ENCODE measurements at regions not wholly inside any gene's neighbourhood (a gene's known extent, or its start where the extent isn't known, plus 50 kb on each side); places are given as distances from the start of the nearest gene placed in this dataset.
"Not testable (repeated sequence)": the region's sequence is repeated elsewhere in the genome, so short reads cannot be mapped to it uniquely, and the experiment has no call there.

- DNase-seq (ENCODE audit: low spot score): no peak
Measured at GRCh38 chr13:59415498-59415897, 748.2 kb downstream of the DIAPH3 start.

DNA sequence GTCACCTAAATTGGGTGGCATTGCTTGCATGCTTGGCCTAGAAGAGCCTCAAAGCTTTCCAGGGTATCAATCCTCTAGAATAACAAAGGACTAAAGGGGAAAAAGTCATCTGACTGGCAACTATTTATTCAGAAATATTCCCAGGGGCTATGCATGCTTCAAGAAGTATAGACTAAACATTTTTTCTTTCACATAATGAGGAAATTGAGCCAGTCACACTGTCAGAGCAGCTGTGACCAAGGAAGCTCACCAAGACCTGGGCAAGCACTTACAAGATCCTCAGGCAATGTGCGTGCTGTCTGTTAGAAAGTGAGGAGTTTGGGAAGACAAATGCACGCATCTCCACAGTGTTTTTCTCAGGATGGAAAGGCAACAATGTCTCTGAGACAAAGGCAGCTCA, 747.2 kb downstream of the DIAPH3 start:
- no peak for DNase-seq (ENCODE audit: low spot score)

DNA sequence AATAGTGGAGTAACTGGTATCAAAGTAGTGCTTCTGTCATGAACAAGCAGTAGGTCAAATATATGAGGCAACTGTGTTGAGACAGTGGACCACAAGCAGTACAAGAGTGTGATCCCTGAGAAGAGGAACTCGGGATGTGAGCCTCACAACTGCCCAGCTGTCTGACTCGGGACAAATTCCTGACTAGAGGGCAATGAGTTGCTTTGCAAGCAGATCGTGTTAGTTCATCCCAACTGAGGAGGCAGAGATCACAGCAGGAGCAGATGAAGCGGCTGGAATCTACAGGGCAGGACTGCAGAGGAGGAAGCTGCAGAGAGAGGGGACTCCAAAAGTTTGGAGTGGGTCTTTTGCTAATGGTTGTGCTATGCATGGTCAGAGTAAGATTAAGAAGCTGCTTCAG, 741.1 kb downstream of the DIAPH3 start:
- no peak for DNase-seq (ENCODE audit: low spot score)

- DNase-seq (ENCODE audit: low spot score): no peak
Measured at GRCh38 chr13:59423708-59424340, 739.9 kb downstream of the DIAPH3 start.

DNA sequence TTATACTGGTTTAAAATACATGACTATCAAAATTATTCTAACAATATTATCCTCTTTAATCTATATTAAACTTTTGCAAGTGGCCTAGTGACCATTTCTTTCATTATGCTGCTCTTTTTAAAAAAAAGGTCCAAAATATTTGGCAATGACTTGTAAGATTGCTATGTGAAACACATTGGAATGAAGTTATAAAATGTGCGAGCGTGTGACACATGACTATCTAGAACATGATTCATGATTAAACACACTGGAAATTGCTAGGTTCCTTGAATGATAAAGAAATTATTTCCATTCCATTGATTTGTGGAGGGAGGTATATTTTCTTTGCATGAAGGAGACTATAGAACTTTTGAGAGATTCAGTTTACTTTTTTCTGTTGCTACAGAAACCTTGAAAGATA, 739.1 kb downstream of the DIAPH3 start:
- DNase-seq (ENCODE audit: low spot score): no peak

- DNase-seq (ENCODE audit: low spot score): no peak
Measured at GRCh38 chr13:59425211-59425741, 738.5 kb downstream of the DIAPH3 start.

DNA sequence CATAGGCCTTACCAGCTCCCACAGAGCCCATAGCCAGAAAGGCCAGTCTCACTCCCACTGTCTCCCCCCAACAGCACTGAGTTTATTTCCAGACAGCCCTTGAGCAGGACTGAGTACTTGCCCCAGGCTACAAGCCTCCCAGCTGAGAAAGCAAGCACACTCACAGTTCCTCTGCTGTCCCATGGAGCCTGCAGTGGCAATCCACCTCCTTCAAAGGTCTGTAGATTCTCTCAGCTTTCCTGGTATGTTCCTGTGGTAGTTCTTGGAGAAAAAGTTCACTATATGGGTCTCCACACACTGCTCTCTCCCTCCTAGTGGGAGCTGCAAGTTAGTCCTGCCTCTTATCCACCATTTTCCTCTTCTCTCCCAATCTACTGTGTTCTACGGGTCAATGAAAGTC, 728.7 kb downstream of the DIAPH3 start:
- DNase-seq (ENCODE audit: low spot score): no peak

GRCh38 chr13:59437544-59438301, 726.0 kb downstream of the DIAPH3 start:
- no peak for DNase-seq (ENCODE audit: low spot score)

DNA sequence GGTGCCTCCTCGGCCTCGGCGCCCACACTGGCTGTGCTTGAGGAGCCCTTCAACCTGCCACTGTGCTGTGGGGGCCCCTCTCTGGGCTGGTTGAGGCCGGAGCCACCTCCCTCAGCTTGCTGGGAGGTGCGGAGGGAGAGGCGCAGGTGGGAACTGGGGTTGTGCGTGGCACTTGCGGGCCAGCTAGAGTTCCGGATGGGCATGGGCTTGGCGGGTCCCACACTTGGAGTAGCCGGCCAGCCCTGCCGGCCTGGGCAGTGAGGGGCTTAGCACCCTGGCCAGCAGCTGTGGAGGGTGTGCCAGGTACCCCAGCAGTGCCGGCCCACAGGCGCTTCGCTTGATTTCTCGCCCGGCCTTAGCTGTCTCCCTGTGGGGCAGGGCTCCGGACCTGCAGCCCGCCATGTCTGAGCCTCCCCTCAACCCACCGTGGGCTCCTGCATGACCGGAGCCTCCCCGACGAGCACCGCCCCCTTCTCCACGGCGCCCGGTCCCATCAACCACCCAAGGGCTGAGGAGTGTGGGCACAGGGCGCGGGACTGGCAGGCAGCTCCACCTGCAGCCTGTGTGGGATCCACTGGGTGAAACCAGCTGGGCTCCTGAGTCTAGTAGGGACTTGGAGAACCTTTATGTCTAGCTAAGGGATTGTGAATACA, 723.8 kb downstream of the DIAPH3 start:
- DNase-seq (ENCODE audit: low spot score): no peak

GRCh38 chr13:59441068-59441467, 722.7 kb downstream of the DIAPH3 start:
- not testable (repeated sequence) for DNase-seq (ENCODE audit: low spot score)

DNA sequence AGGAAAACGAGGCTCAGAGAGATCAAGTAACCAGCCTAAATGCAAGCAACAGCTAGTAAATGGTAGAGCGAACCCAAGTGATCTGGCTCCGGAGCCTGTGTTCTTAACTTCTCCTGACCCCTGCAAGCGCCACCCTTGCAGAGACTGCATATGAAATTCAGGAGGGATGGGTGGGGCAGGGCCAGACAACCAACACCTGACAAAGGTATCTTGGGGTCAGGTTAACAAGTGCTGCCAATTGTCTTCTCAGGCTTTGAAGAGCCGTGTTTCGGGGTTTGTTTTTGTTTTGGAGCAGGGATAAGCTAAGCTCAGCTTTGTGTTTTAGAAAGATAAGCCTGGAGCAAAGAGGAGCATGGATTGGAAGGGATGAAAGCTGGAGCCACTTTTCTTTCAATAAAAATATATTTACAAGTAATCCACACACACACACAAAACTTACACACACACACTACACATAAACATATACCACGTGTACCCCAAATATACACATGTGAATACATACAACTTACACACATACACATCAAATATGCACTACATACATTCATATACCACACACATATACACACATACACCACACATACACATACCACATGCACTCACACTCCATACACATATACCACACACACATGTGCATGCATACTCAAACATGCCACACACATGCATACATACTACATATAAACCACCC, 722.0 kb downstream of the DIAPH3 start:
- DNase-seq (ENCODE audit: low spot score): no peak

- DNase-seq (ENCODE audit: low spot score): no peak
Measured at GRCh38 chr13:59442461-59442860, 721.3 kb downstream of the DIAPH3 start.

DNA sequence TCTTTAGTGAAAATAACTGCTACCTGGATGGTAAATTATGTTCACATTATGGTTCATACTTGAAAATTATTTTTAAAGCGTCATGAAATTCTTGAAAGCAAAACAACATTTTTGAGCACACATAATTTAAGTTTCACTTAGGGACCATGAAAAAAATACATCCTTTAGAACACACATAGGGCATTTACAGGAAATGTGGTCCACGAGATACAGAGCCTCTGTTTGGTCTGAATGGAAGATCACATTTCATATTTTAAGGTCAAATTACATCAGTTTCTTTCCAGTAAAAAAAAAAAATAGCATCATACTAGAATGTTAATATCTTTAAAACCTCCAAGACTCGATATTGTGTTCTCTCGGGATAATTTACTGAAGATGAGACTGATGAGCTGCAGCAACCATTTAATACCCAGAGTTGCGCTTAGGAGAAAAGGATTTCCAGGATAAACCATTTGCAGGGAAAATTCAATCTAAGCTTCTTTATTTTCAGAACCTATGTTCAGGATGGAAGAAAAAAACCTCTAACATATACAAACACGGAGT, 720.7 kb downstream of the DIAPH3 start:
- no peak for DNase-seq (ENCODE audit: low spot score)

GRCh38 chr13:59444210-59444857, 719.4 kb downstream of the DIAPH3 start:
- DNase-seq (ENCODE audit: low spot score): no peak

- DNase-seq (ENCODE audit: low spot score): no peak
Measured at GRCh38 chr13:59445812-59446211, 717.9 kb downstream of the DIAPH3 start.

- DNase-seq (ENCODE audit: low spot score): no peak
Measured at GRCh38 chr13:59446391-59446790, 717.3 kb downstream of the DIAPH3 start.

GRCh38 chr13:59447031-59447430, 716.7 kb downstream of the DIAPH3 start:
- DNase-seq (ENCODE audit: low spot score): no peak

DNA sequence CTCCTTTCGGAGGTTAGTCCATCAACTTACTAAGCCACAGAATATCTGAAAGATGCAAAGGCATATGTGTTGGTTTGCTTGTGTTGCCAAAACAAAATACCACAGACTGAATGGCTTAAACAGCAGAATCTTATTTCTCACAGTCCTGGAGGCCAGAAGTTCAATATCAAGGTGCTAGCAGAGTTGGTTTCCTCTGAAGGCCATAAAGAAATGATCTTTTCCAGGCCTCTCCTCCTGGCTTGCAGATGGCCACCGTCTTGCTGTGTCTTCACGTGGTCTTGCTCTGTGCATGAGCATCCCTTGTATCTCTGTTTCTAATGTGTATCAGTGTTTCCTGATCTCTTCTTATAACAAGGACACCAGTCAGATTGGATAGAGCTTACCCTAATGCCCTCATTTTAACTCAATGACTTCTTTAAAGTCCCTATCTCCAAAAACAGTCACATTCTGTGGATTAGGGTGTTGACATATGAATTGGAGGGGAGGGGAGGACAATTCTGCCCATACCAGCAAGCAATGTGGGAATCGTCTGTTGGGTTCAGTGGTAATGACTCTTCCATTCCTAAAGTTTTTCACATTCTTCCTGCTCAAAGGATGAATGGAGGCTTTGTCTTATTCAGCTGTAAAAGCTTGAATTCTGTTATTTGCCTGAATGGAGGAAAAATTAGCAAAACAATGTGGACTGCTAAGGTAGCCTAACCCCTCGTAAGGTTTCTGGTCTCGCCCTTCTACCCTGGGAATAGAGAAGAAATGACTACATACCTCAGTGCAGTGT, 715.7 kb downstream of the DIAPH3 start:
- DNase-seq (ENCODE audit: low spot score): no peak

DNA sequence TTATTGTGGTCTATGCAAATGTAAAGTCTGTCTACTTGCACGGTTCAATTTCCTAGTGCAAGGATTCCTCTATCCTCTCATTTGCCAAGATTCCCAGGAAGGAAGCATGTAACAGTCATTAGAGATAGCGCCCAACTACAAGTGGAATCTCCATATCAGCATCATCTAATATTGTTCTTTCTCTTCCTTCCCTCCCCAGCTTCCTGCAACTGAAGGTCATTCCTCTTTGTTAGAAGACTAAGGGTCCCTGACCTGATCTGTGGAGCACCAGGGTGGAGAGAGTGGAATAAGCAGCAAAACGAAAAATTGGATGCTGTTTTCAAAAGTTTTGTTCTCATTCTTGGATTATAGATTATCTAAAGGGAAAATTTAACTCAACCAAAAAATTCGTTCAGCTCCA, 714.0 kb downstream of the DIAPH3 start:
- DNase-seq (ENCODE audit: low spot score): no peak

DNA sequence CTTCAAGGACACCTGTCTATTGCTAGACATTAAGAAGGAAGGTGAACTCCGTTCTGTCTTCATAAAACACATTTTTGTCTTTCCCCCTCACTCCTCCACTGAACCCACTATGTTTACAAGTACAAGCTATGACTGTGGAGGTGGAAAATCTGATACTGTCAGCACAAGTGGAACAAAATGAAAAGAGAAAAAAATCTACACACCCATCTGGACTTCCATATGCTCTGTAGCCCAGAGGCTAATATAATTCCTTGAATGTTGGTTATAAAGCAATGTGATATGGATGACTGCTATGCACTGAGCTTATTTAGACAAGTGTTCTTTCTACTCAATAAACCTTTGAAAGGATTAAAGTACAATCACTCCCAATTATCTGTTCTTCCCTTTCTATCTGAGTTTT, 713.5 kb downstream of the DIAPH3 start:
- no peak for DNase-seq (ENCODE audit: low spot score)

GRCh38 chr13:59451236-59451635, 712.5 kb downstream of the DIAPH3 start:
- no peak for DNase-seq (ENCODE audit: low spot score)
